ENCODE measurements at regions not wholly inside any gene's neighbourhood (a gene's known extent, or its start where the extent isn't known, plus 50 kb on each side); places are given as distances from the start of the nearest gene placed in this dataset.
A peak's percentile ranks its signal among the peaks of the same experiment; 100 is the strongest.

DNA sequence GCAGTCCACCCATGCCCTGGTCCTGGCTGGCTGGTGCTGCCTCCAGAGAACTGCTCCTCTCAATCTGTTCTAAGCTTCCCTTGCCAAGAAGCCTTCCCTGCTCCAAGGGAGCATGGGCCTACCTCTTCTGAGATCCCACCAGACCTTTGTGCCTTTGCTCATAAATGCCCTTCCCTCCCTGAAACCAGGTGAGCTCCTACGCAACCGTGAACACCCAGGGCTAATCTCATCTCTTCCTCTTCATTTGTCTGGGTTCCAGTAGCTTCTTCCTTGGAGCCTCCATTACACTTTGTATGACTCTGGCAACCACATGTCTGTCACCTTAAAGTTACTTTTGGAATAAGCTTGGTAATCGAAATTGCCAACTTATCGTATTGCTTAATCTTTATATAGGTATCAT is 270.6 kb downstream of the PBX3 start:
- no peak for DNase-seq (ENCODE audit: low read depth in 3 of 3, low spot score in 2 of 3)

DNA sequence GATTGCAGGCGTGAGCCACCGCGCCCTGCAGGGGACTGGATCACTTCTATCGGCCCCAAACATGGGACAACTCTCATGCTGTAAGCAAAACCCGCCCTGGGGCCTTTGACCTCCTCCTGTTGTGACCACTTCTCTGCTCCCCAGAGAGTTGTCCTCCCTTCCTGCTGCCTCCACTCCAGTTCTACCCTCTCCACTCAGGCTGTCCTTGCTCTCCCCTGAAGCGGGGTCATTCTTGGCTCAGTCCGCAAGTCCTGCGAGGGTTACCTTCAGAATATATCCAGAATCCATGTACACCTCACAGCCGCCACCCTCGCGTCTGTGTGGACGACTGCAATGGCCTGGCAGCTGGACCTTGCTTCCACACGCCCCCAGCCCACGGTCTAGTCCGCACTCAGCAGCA is 273.7 kb downstream of the PBX3 start:
- DNase-seq (ENCODE audit: low read depth in 3 of 3, low spot score in 2 of 3), result no peak

DNA sequence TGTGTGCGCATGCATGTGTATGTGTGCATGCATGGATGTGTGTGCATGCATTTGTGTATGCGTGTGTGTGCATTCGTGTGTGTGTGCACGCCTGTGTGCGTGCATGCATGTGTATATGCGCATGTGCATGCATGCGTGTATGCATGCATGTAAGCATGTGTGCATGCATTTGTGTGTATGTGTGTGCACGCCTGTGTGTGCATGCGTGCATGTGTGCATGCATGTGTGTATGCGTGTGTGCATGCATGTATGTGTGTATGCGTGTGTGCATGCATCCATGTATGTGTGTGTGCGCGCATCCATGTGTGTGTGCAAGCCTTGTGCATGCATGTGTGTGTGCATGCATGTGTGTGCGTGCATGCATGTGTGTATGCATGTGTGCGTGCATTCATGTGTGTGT is 276.8 kb downstream of the PBX3 start:
- DNase-seq (ENCODE audit: low read depth in 3 of 3, low spot score in 2 of 3), result no peak

DNA sequence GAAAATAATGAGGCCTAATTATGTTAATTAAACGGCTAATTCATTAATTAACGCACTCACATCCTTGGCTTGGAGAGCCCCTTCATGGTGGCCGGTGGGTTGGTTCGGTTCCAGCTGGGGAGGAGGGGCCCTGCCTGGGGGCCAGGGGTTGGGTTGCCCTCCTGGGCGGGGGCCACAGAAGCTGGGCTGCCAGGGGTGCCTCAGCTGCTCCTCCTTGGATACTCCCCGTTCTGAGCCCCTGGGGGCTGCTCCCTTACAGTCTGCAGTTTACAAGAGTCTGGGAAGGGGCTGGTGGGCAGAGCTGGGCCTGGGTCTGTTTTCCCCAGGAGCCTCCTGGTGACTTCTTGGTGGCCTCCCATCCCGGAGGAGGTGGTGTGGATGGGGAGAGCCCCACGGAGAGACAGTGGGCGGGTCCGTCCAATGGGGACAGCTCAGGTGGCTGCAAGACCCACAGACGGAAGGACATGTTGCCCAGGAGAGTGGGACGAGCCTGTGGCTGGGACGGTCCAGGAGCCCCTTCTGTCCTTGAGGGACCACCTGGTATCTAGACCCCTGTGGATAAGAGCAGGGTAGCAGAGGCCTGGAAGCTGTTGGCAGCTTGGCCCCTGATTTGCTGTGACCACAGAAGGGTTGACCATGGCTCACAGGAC is 277.5 kb downstream of the PBX3 start:
- DNase-seq (ENCODE audit: low read depth in 3 of 3, low spot score in 2 of 3), result no peak

GRCh38 chr9:126025991-126026390 is 278.8 kb downstream of the PBX3 start:
- no peak for DNase-seq (ENCODE audit: low read depth in 3 of 3, low spot score in 2 of 3)

DNA sequence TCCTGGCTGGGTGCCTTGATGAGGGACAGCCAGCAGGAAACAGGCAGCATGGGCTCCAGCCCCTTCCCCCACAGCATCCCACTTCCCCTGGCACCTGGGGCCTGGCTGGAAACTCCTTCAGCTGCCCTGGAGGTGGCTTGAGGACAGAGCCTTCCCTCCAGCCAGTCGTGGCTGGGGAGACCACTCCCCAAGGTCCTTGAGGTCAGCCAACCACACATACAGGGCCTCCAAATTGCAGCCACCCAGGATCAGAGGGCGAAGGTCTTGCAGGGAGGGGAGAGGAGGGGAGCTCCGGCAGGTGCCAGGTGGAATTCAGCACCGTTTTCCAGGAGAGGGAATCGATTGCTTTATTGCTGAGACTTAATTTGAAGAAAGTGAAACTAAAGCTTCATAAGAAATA is 280.4 kb downstream of the PBX3 start:
- no peak for DNase-seq (ENCODE audit: low read depth in 3 of 3, low spot score in 2 of 3)

DNA sequence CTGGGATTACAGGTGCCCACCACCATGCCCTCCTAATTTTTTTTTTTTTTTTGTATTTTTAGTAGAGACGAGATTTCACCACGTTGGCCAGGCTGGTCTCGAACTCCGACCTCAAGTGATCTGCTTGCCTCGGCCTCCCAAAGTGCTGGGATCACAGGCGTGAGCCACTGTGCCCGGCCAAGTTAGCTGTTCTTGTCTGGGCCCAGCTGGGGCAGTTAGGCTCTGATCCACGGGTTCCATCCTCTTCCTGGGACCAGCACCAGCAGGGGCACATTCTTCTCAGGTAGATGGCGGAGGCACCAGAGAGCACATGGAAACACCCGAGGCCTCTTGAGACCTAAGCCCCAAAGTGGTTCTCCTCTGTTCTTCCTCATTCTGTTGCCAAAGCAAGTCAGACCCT is 281.6 kb downstream of the PBX3 start:
- no peak for DNase-seq (ENCODE audit: low read depth in 3 of 3, low spot score in 2 of 3)

GRCh38 chr9:126030716-126031115 is 283.5 kb downstream of the PBX3 start:
- DNase-seq (ENCODE audit: low read depth in 3 of 3, low spot score in 2 of 3), result no peak

DNA sequence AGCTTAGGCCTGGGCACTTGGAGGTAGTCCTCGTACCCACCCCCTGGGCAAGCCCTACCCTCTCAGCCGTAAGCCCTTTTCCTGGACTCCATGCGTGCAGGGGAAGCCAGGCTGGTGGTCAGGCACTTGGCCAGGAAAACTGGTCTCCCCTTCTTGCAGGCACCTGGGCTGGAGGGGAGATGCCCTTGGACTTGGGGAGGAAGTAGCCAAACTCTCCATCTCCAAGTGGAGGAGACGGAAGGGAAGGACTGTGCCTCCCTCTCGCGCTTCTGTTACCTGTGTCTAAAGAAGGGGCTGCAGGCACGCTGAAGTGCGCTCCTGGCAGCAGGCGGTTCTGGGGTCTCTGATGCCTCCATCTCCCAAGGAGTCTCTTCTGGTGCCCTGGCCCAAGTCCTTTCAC is 283.9 kb downstream of the PBX3 start:
- DNase-seq (ENCODE audit: low read depth in 3 of 3, low spot score in 2 of 3), result no peak

- no peak for DNase-seq (ENCODE audit: low read depth in 3 of 3, low spot score in 2 of 3)
Observed at GRCh38 chr9:126032135-126032534, 285.0 kb downstream of the PBX3 start.

- no peak for DNase-seq (ENCODE audit: low read depth in 3 of 3, low spot score in 2 of 3)
Observed at GRCh38 chr9:126033318-126033717, 286.1 kb downstream of the PBX3 start.

GRCh38 chr9:126033956-126034355 is 286.8 kb downstream of the PBX3 start:
- DNase-seq (ENCODE audit: low read depth in 3 of 3, low spot score in 2 of 3), result no peak

- DNase-seq (ENCODE audit: low read depth in 3 of 3, low spot score in 2 of 3), result peak in 1 of 3 donors; percentile 29
Observed at GRCh38 chr9:126036881-126037291, 289.7 kb downstream of the PBX3 start.

DNA sequence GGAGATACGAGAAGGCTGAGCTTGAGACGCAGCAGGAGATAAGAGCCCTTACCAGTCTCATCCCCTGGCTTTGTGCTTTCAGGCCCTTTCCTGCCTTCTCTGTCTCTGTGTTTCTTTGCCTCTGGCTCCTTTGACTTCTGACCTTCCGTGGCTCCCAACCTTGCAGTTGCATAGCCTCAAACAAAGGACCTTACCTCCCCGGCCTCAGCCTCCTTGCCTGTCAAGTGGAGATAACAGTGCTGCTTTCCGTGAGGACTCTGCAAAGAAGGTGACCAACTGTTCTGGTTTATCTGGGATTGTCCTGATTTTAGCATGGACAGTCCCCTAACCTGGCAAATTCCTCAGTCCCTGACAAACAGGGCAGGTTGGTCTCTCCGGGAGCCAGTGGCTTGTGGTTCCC is 287.8 kb upstream of the MVB12B start:
- DNase-seq (ENCODE audit: low read depth in 3 of 3, low spot score in 2 of 3), result no peak

- DNase-seq (ENCODE audit: low read depth in 3 of 3, low spot score in 2 of 3), result no peak
Observed at GRCh38 chr9:126043681-126044080, 282.9 kb upstream of the MVB12B start.

- no peak for DNase-seq (ENCODE audit: low read depth in 3 of 3, low spot score in 2 of 3)
Observed at GRCh38 chr9:126049088-126049487, 277.5 kb upstream of the MVB12B start.

DNA sequence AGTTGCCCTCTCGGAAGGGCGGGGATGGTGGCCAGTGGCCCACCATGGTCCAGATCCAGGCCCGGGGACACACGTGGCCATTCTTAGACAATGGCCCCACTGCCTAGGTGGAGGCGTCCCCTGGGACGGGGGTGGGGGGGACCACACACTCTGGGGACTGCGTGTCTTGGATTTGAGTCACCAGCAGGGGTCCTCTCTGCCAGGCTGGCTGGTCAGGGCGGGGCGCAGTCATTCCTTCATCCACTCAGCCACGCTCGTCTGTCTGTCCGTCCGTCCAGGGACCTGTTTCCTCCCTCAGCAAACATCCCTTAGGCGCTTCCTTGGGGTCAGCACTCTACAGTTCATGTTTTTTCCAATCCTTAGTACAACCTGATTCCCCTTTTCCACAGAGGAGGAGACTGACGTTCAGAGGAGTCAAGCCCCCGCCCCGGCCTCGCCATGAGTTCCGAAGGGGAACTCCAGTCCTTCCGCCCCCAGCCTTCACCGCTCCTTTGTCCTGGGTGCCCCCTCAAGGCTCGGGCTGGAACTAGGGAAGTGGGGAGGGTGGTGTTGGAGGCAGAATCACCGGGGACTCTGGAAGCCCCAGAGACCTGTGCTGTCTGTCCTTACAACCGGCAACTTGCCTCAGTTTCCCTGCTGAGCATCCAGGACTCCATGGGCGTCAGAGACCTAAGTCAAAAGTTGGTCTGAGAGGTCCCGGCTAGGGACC is 276.6 kb upstream of the MVB12B start:
- no peak for DNase-seq (ENCODE audit: low read depth in 3 of 3, low spot score in 2 of 3)

DNA sequence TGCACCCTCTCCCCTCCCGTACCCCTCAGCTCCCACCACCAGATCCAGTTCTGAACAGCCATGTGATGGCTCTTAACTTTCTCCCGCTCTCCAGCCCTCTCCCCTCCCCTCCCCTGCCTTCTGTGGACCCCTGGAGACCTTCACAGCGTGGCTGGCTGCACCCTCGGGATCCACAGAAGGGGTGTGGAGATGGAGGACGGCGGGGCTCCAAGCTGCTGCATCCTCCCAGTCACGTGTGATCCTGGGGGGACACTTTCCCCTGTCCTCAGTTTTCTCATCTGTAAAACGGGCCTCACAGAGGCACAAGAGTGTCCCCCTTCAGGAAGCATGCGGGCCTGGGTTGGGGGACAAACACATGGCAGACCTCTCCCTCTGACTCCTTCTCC is 276.0 kb upstream of the MVB12B start:
- DNase-seq (ENCODE audit: low read depth in 3 of 3, low spot score in 2 of 3), result no peak

GRCh38 chr9:126051446-126052130 is 275.0 kb upstream of the MVB12B start:
- DNase-seq (ENCODE audit: low read depth in 3 of 3, low spot score in 2 of 3), result no peak

GRCh38 chr9:126052791-126053190 is 273.8 kb upstream of the MVB12B start:
- no peak for DNase-seq (ENCODE audit: low read depth in 3 of 3, low spot score in 2 of 3)

- DNase-seq (ENCODE audit: low read depth in 3 of 3, low spot score in 2 of 3), result no peak
Observed at GRCh38 chr9:126053913-126054312, 272.7 kb upstream of the MVB12B start.

DNA sequence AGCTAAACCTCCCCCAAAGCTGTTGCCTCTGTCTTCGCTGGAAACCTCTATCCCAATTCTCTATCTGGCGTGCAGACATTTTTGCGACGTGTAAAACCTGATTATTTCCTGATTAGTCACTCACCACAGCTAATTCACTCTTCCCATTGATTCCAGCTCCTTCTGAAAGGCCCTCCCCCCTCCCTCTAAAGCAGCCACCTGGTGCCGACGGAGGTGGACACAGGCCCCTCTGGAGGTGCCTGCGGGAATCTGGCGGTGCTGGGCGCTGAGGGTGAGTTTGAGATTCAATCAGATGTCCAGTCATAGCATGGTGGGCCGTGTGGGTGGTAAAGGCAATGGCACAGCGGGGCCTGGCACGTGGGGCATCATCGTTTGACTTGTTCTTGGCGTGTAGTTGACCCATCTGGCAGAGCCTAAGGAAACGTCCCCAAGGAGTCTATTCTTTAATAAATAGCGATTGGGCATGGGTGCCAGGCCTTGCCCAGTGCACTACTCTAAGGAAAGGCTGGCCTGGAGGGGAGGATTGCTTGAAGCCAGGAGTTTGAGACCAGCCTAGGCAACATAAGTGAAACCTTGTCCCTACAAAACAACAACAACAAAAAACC is 271.1 kb upstream of the MVB12B start:
- DNase-seq (ENCODE audit: low read depth in 3 of 3, low spot score in 2 of 3), result no peak

Measured in right renal cortex interstitium (tissue), 3 donors.